ENCODE measurements at regions not wholly inside any gene's neighbourhood (a gene's known extent, or its start where the extent isn't known, plus 50 kb on each side); places are given as distances from the start of the nearest gene placed in this dataset.

DNA sequence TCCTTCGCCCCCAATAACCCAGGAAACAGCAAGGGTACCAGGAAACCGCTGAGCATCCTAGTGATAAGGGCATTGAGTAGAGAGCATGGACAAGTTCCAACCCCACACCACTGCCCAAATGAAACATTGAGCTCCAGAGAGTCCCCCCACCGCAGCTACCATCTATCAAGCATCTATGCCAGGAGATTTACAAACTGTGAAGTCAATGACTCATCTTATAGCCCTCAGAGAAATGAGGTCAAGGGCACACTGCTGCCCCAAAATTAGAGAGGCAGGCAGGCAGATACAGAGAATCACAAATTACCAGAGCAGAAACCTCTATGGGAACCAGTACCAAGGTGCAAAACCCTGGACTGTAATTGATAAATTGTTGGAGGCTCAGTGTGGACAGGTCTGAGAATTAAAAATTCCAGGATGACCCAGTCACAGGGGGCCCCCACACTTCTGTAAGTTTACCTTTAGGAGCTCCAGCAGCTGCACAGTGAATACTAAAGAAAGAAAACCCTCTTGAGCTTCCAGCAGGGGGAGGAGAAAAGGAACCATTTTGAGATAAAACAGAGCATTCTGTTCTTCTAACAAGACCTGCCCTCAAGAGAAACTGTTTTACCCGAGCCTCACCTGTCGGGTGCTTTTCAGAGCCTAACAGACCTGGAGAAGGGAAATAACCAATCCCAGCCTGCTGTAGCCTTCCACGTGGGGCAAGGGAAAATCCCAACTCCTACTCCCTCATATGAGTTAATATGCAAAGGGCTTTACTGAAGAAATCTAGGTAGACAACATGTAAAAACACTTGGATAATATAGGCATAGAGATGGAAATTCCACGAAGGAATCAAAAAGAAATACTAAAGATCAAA, 118.0 kb upstream of the ARID1B start:
- TF ChIP-seq, protein P1, sequence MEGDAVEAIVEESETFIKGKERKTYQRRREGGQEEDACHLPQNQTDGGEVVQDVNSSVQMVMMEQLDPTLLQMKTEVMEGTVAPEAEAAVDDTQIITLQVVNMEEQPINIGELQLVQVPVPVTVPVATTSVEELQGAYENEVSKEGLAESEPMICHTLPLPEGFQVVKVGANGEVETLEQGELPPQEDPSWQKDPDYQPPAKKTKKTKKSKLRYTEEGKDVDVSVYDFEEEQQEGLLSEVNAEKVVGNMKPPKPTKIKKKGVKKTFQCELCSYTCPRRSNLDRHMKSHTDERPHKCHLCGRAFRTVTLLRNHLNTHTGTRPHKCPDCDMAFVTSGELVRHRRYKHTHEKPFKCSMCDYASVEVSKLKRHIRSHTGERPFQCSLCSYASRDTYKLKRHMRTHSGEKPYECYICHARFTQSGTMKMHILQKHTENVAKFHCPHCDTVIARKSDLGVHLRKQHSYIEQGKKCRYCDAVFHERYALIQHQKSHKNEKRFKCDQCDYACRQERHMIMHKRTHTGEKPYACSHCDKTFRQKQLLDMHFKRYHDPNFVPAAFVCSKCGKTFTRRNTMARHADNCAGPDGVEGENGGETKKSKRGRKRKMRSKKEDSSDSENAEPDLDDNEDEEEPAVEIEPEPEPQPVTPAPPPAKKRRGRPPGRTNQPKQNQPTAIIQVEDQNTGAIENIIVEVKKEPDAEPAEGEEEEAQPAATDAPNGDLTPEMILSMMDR (conservative IDR thresholded peaks at IDR 0.05 in 1 of 2, IDR thresholded peaks at IDR 0.05 in 1 of 2; ENCODE audit: extremely low read depth in 1 of 2, insufficient read depth in 1 of 2, low read depth in 1 of 2, low read length in 2 of 2): no peak
- TF ChIP-seq EZH2 (IDR thresholded peaks at IDR 0.05; ENCODE audit: borderline replicate concordance, low read length): no peak

All from mammary epithelial cell (primary cell).